GM10248 (cell line): ENCODE measurements at regions not wholly inside any gene's neighbourhood (a gene's known extent, or its start where the extent isn't known, plus 50 kb on each side); places are given as distances from the start of the nearest gene placed in this dataset.

Source experiments
- CTCF ChIA-PET: fragments of 300-600 bp; sonication (Branson Sonifier 250); formaldehyde crosslinking; extraction: SDS; loops from one replicate; lab custom pipeline; 2021; ENCODE audit warnings: antibody characterized with exemption; lab: Yijun Ruan, JAX
- POLR2A ChIA-PET: fragments of 350-650 bp; sonication (Branson Sonifier 250); formaldehyde crosslinking; extraction: SDS; loops from one replicate; lab custom pipeline; 2020; ENCODE audit warnings: antibody characterized with exemption; lab: Yijun Ruan, JAX
- DNase-seq: peaks from one replicate; pipeline ENCODE4 v3.0.0; 2012; ENCODE audit errors: extremely low spot score
- TF ChIP-seq, protein P1 (sequence below): IDR thresholded peaks from 2 replicates; pipeline ENCODE4 v1.5.1; 2012; ENCODE audit warnings: mild to moderate bottlenecking, low read depth; ENCODE audit errors: extremely low read depth, missing control alignments, control extremely low read depth

DNA sequence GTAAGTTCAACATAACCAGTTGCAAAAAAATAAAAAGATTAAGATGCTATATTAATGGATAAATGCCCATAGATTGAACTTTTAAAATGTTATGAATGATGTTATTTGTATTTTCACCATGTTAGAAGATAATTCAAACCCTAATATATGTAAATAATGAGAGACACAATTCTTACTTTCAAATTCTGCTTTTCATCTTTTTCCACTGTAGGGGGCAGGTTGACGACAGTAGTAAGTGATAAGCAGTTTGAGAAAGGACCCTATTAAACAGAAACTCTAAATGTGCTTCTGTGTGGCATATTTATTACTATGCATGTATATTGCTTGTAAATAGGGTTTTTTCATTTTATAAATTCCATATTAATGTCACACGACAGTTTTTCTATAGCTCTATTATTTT is 591.1 kb downstream of the SEMA5A start:
- ChIA-PET POLR2A (no interaction called here), CTCF (no interaction called here)
- TF ChIP-seq, protein P1, sequence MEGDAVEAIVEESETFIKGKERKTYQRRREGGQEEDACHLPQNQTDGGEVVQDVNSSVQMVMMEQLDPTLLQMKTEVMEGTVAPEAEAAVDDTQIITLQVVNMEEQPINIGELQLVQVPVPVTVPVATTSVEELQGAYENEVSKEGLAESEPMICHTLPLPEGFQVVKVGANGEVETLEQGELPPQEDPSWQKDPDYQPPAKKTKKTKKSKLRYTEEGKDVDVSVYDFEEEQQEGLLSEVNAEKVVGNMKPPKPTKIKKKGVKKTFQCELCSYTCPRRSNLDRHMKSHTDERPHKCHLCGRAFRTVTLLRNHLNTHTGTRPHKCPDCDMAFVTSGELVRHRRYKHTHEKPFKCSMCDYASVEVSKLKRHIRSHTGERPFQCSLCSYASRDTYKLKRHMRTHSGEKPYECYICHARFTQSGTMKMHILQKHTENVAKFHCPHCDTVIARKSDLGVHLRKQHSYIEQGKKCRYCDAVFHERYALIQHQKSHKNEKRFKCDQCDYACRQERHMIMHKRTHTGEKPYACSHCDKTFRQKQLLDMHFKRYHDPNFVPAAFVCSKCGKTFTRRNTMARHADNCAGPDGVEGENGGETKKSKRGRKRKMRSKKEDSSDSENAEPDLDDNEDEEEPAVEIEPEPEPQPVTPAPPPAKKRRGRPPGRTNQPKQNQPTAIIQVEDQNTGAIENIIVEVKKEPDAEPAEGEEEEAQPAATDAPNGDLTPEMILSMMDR, result no peak
- DNase-seq, result no peak

GRCh38 chr5:8956659-8957058 is 589.2 kb downstream of the SEMA5A start:
- POLR2A ChIA-PET, result no interaction called here
- no peak for DNase-seq
- CTCF ChIA-PET, result interaction anchor here (1.0 kb wide), 1 partner anchor 28 kb away, joined by 3 read pairs; no protein-coding TSS in a partner anchor
- TF ChIP-seq, protein P1, result no peak

GRCh38 chr5:8958602-8959001 is 587.3 kb downstream of the SEMA5A start:
- POLR2A ChIA-PET, result no interaction called here
- TF ChIP-seq, protein P1, result no peak
- DNase-seq, result no peak
- CTCF ChIA-PET, result no interaction called here

- POLR2A ChIA-PET, result no interaction called here
- DNase-seq, result peak; percentile 11
- CTCF ChIA-PET, result interaction anchor here (1.6 kb wide), 1 partner anchor 8 kb away, joined by 5 read pairs; no protein-coding TSS in a partner anchor
- TF ChIP-seq, protein P1, result no peak
Measured at GRCh38 chr5:8961219-8961618, 584.7 kb downstream of the SEMA5A start.

- ChIA-PET POLR2A (no interaction called here), CTCF (interaction anchor here (1.6 kb wide), 1 partner anchor 9 kb away, joined by 5 read pairs; no protein-coding TSS in a partner anchor)
- TF ChIP-seq, protein P1, result no peak
- no peak for DNase-seq
Measured at GRCh38 chr5:8961956-8962355, 583.9 kb downstream of the SEMA5A start.

- ChIA-PET CTCF (interaction anchor here (0.8 kb wide), 1 partner anchor 11 kb away, joined by 4 read pairs; no protein-coding TSS in a partner anchor), POLR2A (no interaction called here)
Measured at GRCh38 chr5:8981016-8981415, 564.9 kb downstream of the SEMA5A start.

More at GRCh38 chr5:8981016-8981415, 564.9 kb downstream of the SEMA5A start:
- no peak for DNase-seq
- TF ChIP-seq, protein P1, result no peak
